Hematopoietic multipotent progenitor cell treated with erythropoietin and hydrocortisone succinate and interleukin-3 and kit ligand, for 6 days (in vitro differentiated cells): ENCODE measurements at regions not wholly inside any gene's neighbourhood (a gene's known extent, or its start where the extent isn't known, plus 50 kb on each side); places are given as distances from the start of the nearest gene placed in this dataset.
"Not testable (repeated sequence)": the region's sequence is repeated elsewhere in the genome, so short reads cannot be mapped to it uniquely, and the experiment has no call there.

Experiments used
- DNase-seq: peaks from one replicate; pipeline ENCODE4 v3.0.0-alpha.2; 2015

GRCh38 chr5:124972703-124973102 lies 226.3 kb upstream of the ZNF608 start:
- no peak for DNase-seq

GRCh38 chr5:124973661-124974060 lies 227.2 kb upstream of the ZNF608 start:
- DNase-seq: no peak

GRCh38 chr5:124976086-124976485 lies 229.6 kb upstream of the ZNF608 start:
- no peak for DNase-seq

- no peak for DNase-seq
Observed at GRCh38 chr5:124979251-124979650, 232.8 kb upstream of the ZNF608 start.

GRCh38 chr5:124980163-124980941 lies 233.9 kb upstream of the ZNF608 start:
- DNase-seq: no peak

GRCh38 chr5:124981901-124982300 lies 235.5 kb upstream of the ZNF608 start:
- no peak for DNase-seq

GRCh38 chr5:124986170-124986569 lies 239.7 kb upstream of the ZNF608 start:
- DNase-seq: no peak

GRCh38 chr5:124986667-124987066 lies 240.2 kb upstream of the ZNF608 start:
- peak; percentile 1 for DNase-seq

- not testable (repeated sequence) for DNase-seq
Observed at GRCh38 chr5:124987786-124988185, 241.3 kb upstream of the ZNF608 start.

- no peak for DNase-seq
Observed at GRCh38 chr5:124990723-124991122, 244.3 kb upstream of the ZNF608 start.

- no peak for DNase-seq
Observed at GRCh38 chr5:124995421-124995820, 249.0 kb upstream of the ZNF608 start.

GRCh38 chr5:124996023-124996763 lies 249.8 kb upstream of the ZNF608 start:
- no peak for DNase-seq

GRCh38 chr5:124996764-124997077 lies 250.3 kb upstream of the ZNF608 start:
- DNase-seq: no peak

GRCh38 chr5:124997186-124997893 lies 250.9 kb upstream of the ZNF608 start:
- DNase-seq: no peak

GRCh38 chr5:124998520-124998919 lies 252.1 kb upstream of the ZNF608 start:
- DNase-seq: peak; percentile 42

GRCh38 chr5:125002727-125003598 lies 256.5 kb upstream of the ZNF608 start:
- DNase-seq: peak; percentile 75

- peak; percentile 15 for DNase-seq
Observed at GRCh38 chr5:125004009-125004408, 257.6 kb upstream of the ZNF608 start.

GRCh38 chr5:125005266-125005665 lies 258.8 kb upstream of the ZNF608 start:
- no peak for DNase-seq

GRCh38 chr5:125006011-125006685 lies 259.7 kb upstream of the ZNF608 start:
- no peak for DNase-seq

GRCh38 chr5:125010356-125010755 lies 263.9 kb upstream of the ZNF608 start:
- DNase-seq: no peak

GRCh38 chr5:125011014-125011413 lies 264.6 kb upstream of the ZNF608 start:
- DNase-seq: no peak

GRCh38 chr5:125011419-125011818 lies 265.0 kb upstream of the ZNF608 start:
- DNase-seq: no peak
